HepG2 (cell line): ENCODE measurements at regions not wholly inside any gene's neighbourhood (a gene's known extent, or its start where the extent isn't known, plus 50 kb on each side); places are given as distances from the start of the nearest gene placed in this dataset.

Experiments used
- CHD2 ChIP-seq: IDR thresholded peaks from 2 replicates; pipeline ENCODE4 v1.6.1; 2011; ENCODE audit warnings: low read depth, low read length, improper control_type of control experiment
- RAD21 ChIP-seq: fragments of 450-650 bp; formaldehyde crosslinking; IDR thresholded peaks from 2 replicates; pipeline ENCODE4 v1.5.0; 2020; ENCODE audit warnings: mild to moderate bottlenecking

DNA sequence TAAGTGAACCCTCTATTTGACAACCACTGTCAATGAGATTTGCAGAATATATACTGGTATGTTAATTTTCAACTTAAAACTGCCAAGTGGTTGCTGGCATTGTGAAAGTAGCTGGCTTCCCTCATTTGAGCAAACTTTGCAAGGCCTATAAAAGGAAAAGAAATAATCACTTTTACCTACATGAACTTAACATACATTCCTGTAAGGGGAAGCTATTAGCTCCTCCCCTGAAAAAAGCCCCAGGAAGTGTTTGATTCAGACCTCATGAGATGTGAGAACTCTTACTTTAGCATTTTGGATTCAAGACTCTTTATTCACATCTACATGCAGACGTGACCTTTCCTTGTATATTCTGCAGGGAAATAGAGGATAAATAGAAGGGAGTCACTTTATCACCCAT is 175.6 kb downstream of the OTUD1 start:
- TF ChIP-seq RAD21 (CRISPR knock-in tag) (no peak), CHD2 (no peak)
